AG04450 (cell line): ENCODE measurements at regions not wholly inside any gene's neighbourhood (a gene's known extent, or its start where the extent isn't known, plus 50 kb on each side); places are given as distances from the start of the nearest gene placed in this dataset.

ENCODE experiments used
- CTCF ChIA-PET: fragments of 300-600, 350-600 bp; formaldehyde crosslinking; extraction: SDS; loops from one replicate; lab custom pipeline; 2022; ENCODE audit warnings: antibody characterized with exemption, inconsistent platforms; lab: Charles Lee
- POLR2A ChIA-PET: fragments of 350-600 bp; formaldehyde crosslinking; extraction: SDS; loops from one replicate; lab custom pipeline; 2021; ENCODE audit warnings: antibody characterized with exemption, inconsistent platforms; lab: Yijun Ruan, JAX
- DNase-seq: peaks from one replicate; pipeline ENCODE4 v3.0.0-alpha.2; 2011; ENCODE audit warnings: low read depth, low spot score
- H3K27ac ChIP-seq: one replicate; pipeline ENCODE4 v1.5.1; 2012; ENCODE audit warnings: low read depth, low read length, control low read depth
- H3K27me3 ChIP-seq: one replicate; pipeline ENCODE4 v1.6.0; 2012; ENCODE audit warnings: low read length; ENCODE audit not compliant: control insufficient read depth, insufficient read depth
- H3K4me3 ChIP-seq: 2 replicates; pipeline ENCODE4 v1.5.1; 2011; ENCODE audit warnings: mild to moderate bottlenecking, low read depth, low read length, control low read depth
- H3K9me3 ChIP-seq: 2 replicates; pipeline ENCODE4 v1.5.1; 2012; ENCODE audit warnings: low read length; ENCODE audit not compliant: control insufficient read depth, insufficient read depth
- CTCF ChIP-seq: IDR thresholded peaks from 2 replicates; pipeline ENCODE4 v1.5.1; 2011; ENCODE audit warnings: low read depth, low read length, control low read depth, inconsistent platforms

DNA sequence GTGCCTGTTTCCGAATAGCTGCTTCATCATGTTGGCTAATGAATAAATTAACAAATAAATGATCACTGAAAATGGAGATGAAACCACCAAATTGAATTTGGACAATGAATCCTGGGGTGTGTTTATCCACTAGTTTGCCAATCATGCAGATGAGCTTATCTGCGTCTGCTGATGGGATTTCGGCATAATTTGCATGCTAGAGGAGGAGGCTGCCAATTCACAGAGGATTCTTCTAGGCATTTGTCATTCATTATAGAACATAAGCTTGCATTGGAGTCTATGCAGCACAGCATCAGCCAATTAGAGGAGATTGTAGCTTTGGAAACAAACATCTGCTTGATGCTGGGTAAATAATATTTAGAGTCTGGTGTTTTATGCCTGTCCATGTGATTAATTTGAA is 123.1 kb downstream of the NPIPB5 start:
- ChIA-PET CTCF (no interaction called here), POLR2A (no interaction called here)
- Histone ChIP-seq H3K27me3 (peaks cover 3% of the 10 kb centered on the region), H3K9me3 (no peaks in the 10 kb centered on the region), H3K4me3 (no peak overlapping the region), H3K27ac (no peak overlapping the region)
- no peak for TF ChIP-seq CTCF
- no peak for DNase-seq

DNA sequence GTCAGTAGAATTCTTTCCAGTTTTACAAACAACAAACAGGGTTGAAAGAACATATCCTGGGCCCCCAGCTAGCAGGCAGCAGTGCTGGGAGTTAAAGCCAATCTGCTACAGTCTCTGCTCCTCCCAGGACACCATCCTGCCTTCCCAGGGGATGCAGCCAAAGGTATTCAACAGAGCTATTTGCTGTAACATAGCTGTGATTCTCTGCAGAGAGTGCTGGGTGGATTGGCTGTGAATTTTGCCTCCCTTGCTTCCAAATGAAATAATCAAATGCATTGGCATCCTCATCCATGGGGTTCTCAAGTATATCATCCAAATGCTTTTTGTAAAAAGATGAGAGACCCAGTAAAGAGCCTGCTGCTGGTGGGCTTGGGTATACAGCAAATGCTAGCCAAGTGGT is 124.3 kb downstream of the NPIPB5 start:
- H3K27me3 ChIP-seq: peaks cover 3% of the 10 kb centered on the region
- ChIA-PET POLR2A (no interaction called here), CTCF (interaction anchor here (0.5 kb wide), 1 partner anchor 10 kb away, joined by 9 read pairs; no protein-coding TSS in a partner anchor)
- TF ChIP-seq CTCF: no peak
- no peak overlapping the region for H3K4me3 ChIP-seq
- DNase-seq: no peak
- no peak overlapping the region for H3K27ac ChIP-seq
- H3K9me3 ChIP-seq: no peaks in the 10 kb centered on the region

GRCh38 chr16:22635357-22635761 is 124.7 kb downstream of the NPIPB5 start:
- ChIA-PET POLR2A (no interaction called here), CTCF (interaction anchor here (0.5 kb wide), 2 partner anchors 10 to 1081 kb away, joined by 4 to 9 read pairs; no protein-coding TSS in a partner anchor)
- no peak overlapping the region for H3K4me3 ChIP-seq
- no peak overlapping the region for H3K27ac ChIP-seq
- peaks cover 3% of the 10 kb centered on the region for H3K27me3 ChIP-seq
- TF ChIP-seq CTCF: no peak
- no peaks in the 10 kb centered on the region for H3K9me3 ChIP-seq
- no peak for DNase-seq

DNA sequence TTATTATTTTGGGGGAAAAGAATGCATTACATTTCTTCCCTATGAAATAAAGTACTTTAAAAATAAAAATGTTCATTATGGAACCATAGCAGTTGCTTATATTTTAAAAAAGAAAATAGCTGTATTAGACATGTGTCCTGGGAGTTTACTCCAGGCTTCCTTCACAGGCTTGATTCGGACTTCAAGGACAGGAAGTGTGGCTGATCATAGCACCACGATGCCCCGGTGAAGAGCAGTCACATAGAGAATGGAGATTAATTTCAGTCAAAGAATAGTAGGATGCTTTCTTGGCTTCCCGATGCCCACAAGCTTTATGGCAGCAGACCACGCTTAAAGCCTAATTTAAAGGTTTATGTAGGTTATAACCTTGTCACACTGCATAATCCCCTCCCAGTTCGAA is 125.1 kb downstream of the NPIPB5 start:
- POLR2A ChIA-PET: no interaction called here
- Histone ChIP-seq H3K9me3 (no peaks in the 10 kb centered on the region), H3K4me3 (no peak overlapping the region), H3K27me3 (peaks cover 3% of the 10 kb centered on the region), H3K27ac (no peak overlapping the region)
- no peak for TF ChIP-seq CTCF
- DNase-seq: no peak
- CTCF ChIA-PET: interaction anchor here (0.5 kb wide), 1 partner anchor 1082 kb away, joined by 4 read pairs; no protein-coding TSS in a partner anchor

DNA sequence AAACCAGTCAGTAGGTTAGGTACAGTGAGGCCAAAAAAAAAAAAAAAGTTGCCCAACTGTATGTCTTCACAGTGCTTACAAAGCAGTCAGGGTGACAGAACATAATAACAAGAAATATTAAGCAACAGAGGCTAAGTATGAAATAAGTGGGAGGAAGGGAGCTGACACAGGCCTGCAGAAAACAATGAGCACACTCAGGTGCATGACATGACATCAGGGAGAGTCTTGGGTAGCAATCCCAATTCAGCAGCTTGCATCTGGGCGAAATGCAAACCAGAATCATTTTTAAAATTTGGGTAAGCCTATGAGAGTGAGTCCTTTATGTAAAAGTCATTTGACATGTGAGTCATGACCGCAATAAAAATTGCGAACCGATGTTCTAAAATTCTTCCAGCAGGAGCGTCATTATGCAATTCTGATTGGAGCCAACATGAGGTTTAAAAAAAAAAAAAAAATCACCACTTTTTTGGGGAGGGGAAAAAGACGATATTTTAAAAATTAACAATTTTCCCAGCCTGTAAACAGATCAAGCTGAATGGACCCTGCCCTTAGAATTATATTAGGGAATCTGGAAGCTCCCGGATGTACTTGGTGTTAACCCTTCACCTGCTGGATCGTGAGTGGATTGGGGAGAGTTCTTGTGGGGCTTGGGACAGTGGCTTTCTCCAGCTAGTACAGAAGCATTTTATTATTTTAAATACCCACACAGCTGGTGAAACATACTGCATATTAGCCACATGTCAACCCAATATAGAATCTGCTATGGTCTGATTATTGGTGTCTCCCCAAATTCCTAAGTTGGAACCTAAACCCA is 127.9 kb downstream of the NPIPB5 start:
- no peaks in the 10 kb centered on the region for H3K9me3 ChIP-seq
- CTCF ChIA-PET: interaction anchor here (0.7 kb wide), 1 partner anchor 258 kb away, joined by 3 read pairs; no protein-coding TSS in a partner anchor
- no peak for TF ChIP-seq CTCF
- H3K4me3 ChIP-seq: no peak overlapping the region
- H3K27me3 ChIP-seq: peaks cover 8% of the 10 kb centered on the region
- no peak overlapping the region for H3K27ac ChIP-seq
- POLR2A ChIA-PET: no interaction called here
- no peak for DNase-seq
